NCI-H748 (cell line): ENCODE measurements at regions not wholly inside any gene's neighbourhood (a gene's known extent, or its start where the extent isn't known, plus 50 kb on each side); places are given as distances from the start of the nearest gene placed in this dataset.

Experiments used
- DNase-seq: peaks from one replicate; lab custom pipeline; 2025; ENCODE audit not compliant: unreplicated experiment; lab: John Stamatoyannopoulos, UW

- no peak for DNase-seq
Observed at GRCh38 chr13:40206241-40207000, 460.0 kb downstream of the FOXO1 start.

DNA sequence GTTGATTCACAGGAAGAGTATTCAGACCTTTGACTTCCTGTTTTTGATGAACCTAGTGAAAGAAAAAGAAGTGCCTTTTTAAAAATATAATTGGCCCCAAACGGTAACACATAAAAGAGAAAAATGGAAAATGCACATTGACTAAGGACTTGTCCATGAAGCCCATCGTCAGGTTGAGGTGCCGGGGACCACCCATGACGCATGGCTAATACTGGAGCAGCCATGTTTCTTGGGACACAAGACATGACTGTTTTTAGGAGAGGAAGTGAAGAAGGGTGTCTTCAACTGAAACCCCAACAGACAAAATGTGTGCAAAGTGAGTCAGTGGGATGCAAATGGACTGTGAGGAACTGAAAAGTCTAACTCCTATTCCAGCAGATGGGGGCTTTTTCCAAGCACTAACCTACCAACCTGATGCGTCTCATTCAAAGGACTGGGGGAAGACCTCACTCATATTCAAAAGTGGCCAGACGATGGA, 459.4 kb downstream of the FOXO1 start:
- DNase-seq: no peak

- DNase-seq: no peak
Observed at GRCh38 chr13:40208517-40208916, 457.9 kb downstream of the FOXO1 start.

GRCh38 chr13:40210865-40211585, 455.4 kb downstream of the FOXO1 start:
- no peak for DNase-seq

DNA sequence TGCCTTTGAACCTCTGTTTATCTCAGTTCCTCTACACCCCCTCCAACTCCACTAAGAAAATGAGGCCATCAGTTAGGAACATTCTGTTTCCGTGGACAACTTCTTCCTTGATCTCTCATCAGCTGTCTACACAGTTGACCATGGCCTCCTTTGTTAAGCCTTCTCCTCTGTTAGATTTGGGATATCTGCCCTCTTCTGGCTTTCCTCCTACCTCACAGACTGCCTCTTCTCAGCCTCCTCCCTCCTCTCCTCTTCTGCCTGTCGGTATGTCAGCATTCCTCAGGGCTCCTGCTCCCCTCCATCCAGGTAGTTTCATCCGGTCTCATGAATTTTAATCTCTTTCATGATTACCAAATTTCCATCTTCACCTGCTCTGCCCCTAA, 454.9 kb downstream of the FOXO1 start:
- no peak for DNase-seq

DNA sequence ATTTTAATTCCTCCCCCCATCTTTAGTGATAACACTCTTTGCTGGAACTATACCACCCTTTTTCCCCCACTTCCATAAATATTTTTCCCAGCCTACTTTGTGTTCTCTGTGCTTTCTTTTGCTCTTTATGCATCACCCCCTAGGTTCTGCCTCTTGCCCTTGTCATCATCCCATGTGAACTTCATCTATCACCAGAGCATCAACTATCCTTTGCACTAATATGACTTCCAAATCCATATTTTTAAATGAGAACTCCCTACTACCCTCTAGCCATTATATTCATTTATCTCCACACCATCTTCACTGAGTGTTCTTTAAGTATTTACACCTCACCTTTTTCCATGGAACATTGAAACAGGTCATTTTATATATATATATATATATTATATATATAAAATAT, 452.7 kb downstream of the FOXO1 start:
- DNase-seq: no peak

DNA sequence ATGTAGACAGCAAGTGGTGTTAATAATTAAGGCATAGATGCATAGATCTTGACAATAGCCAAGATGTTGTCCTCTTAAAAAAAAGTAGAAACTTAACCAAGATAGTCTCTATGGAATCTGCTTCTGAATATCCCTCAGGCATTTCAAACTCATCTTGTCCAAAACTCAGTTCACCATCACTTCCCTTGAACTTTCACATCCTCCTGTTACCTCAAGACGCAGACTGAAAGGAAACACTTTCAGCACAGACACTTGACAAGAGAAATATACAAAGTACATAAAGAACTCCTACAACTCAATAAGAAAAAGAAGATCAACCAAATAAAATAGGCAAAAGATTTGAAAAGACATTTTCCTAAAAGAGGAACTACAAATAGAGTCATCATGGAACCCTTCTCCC, 451.1 kb downstream of the FOXO1 start:
- DNase-seq: no peak

DNA sequence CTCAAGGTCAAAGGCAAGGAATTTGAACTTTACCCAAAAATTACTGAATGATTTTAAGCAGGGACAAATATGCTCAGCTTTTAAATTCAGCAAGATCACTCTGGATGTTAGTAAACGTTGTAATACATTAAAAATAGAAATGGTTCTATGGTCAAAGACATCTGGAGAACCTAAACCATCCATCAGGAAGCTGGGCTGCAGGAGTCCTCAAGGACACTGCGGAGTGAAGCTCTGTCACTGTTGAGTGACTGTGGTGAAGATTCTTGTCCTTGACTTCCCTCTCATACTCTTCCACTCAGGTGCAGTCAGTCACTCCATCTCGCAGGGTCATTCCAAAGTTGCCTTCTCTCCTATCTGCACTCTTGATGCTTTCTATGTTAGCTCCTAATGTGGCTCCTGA, 450.7 kb downstream of the FOXO1 start:
- DNase-seq: no peak

DNA sequence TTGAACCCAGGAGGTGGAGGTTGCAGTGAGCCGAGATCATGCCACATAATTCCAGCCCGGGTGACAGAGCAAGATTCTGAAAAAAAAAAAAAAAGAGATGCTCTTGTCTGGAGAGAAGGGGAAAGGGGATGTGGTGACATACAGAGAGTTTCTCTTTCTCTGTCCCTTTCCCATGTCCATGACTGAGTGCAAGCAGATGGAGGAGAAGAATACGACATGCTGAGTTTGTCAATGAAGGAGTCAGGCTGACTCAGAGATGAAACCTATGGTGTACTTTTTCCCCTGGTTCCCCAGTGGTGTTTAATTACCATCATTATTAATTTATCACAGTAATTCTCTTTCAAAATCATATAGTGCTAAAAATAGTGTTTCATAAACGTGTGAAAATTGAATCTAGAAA, 448.8 kb downstream of the FOXO1 start:
- DNase-seq: no peak

DNA sequence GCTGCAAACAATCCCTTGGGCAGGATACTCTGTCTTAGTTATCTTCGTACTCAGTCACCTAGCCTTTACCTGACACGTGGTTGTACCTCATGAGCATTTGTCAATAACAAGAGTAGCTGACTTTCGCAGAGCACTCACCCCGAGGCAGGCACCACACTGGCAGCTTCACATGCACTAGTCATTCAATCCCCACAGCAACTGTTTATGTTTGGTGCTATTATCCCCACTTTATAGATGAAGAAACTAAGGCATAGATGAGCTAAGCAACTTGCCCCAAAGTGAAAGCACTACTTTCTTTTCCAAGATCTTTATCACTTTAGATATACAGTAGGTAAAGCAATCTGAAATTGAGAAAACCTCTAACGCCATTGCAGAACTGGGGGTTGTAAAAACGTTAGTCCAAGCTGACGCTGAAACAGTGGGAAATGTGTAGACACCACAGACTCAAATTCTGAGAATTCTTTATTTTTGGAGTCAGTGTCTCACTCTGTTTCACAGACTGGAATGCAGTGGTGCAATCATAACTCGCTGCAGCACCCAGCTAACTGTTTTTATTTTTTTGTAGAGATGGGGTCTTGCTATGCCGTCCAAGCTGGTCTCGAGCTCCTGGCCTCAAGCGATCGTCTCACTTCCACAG, 446.0 kb downstream of the FOXO1 start:
- DNase-seq: no peak

DNA sequence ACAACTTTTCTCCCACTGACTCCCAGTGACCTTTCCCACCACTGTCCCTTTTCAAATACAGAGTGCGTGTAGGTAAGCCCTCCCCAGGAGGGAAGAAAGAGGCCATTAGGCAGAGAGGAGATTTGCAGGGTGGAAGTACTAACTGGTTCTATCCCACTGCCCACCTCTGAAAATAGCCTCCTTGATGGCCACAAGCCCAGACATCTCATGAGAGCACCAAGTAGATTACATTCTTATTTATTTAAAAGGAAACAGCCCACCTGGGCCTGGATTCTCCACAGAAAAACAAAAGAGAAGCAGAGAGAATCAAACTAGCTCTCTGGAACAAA, 445.3 kb downstream of the FOXO1 start:
- DNase-seq: no peak

DNA sequence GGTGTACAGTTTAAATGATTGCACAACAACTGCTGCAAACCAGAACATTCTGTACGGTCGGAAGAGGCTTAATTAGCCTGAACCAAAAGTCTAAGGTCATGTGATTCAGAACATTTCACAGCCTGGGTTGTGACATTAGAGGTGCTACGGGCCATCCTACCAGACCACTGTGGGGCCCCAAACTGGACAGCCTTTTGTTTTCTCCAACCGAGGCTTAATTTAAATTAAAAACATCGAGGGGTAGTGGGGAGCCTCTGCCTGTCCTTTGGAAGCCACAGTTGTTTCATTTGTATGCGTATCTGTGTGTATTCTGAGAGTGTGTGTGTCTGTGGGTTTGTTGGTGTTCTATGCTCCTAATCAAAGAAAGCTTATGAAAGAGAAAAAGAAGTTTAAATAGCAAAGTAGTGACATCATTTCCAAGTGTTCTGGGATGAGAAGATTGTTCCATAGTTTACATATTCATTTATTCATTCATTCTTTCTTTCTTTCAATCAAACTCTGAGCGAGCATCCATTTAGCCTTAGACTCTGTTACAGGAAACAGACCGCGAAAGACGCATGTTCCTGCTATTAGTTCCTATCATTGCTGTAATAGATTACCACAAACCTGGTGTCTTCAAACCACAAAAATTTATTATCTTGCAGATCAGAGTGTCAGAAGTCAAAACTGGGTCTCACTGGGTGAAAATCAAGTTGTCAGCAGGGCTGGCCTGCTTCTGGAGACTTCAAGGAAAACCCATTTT, 444.8 kb downstream of the FOXO1 start:
- no peak for DNase-seq

GRCh38 chr13:40223585-40223984, 442.9 kb downstream of the FOXO1 start:
- DNase-seq: no peak

- DNase-seq: no peak
Observed at GRCh38 chr13:40228496-40228895, 437.9 kb downstream of the FOXO1 start.

GRCh38 chr13:40228990-40229389, 437.5 kb downstream of the FOXO1 start:
- no peak for DNase-seq

GRCh38 chr13:40230833-40231266, 435.6 kb downstream of the FOXO1 start:
- DNase-seq: no peak

DNA sequence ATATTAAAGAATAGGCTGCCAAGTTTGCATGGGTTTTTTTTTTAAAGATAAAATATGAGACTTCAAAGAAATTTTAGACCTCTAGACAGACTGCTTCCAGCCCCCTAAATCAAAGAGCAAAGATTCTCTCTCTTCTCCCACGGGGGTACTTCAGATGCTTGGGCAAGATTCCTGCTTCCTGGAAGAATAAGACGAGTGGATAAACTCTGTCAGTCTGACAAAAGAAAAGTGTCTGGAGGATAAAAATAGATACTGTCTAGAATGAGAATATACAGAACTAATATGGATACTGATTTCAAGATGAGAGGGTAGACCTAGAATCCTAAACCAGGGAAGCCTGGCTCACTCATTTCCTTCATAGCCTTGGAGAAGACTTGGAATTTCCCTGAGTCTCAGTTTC, 435.1 kb downstream of the FOXO1 start:
- DNase-seq: no peak

DNA sequence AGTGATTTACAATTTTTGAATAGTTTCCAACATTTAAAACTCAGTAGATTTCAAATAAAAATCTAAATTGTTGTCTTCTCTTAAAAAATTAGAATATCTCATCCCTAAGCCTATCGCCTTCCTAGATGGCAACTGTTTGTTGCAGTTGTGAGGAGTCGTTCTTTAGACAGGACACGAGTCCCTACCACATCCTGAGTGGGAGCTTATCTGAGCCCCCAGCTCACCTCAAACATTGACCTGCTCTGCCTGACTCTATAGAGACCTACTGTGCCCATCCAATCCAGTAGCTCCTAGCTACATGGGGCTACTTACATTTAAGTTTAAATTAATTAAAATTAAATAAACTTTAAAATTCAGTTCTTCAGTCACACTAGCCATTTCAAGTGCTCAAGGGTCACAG, 434.7 kb downstream of the FOXO1 start:
- no peak for DNase-seq

DNA sequence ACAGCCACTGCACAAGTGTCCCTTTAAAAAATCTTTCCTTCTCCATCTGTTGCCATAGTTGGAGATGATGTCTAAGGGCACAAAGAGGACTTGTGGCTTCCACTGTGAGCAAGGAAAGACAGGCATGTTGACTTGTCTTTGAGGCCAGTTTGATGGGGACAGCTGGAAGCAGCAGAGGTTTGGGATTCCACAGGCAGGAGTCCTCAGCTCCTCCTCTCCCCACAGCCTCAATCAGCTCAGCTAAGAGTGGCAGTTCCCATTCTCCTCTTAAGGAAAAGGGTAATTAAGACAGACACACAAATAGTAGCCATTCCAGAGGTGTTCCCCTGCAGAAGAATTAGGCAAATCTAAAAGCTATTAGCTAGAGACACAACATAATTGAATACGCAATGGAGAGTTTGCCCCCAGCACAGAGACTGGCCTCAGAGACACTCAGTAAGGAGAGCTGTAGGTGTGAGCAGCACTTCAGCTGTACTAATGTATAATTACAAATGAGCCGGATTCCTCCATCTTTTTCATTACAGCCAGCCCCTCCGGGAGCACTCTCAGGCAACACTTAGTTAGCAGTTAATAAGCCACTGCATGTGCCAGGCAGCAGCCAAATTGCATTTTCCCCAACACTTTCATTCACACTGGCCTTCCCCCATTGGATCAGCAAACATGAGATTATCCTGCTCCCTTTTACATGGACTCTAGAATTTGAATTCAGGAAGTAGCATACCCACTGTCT, 434.0 kb downstream of the FOXO1 start:
- DNase-seq: no peak

DNA sequence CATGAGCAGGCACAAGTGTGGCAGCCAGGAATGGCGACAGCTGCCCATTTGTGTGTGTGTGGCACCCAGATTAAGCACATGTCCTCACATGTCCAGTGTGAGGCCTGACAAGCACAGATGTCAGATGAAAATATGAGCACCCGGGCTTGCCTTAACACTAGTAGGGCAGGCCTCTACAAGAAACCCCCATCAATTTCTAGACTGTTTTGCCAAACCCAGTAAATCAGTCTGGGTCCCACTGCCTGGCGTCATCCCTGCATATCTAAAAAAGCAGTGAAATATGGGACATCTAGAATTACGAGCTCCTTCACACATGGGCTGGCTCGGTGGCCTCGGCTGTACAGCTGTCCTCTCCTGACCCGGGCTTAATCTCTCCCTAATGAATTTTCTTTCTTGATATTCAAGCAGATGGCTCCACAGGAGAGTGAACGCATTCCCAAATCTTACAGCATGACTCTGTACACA, 432.7 kb downstream of the FOXO1 start:
- no peak for DNase-seq
